GM21367 (cell line): ENCODE measurements at regions not wholly inside any gene's neighbourhood (a gene's known extent, or its start where the extent isn't known, plus 50 kb on each side); places are given as distances from the start of the nearest gene placed in this dataset.
"Not testable (repeated sequence)": the region's sequence is repeated elsewhere in the genome, so short reads cannot be mapped to it uniquely, and the experiment has no call there.

Experiments used
- ATAC-seq: cut with Tn5 transposase; IDR thresholded peaks from one replicate; pipeline ENCODE4 v1.9.1; 2021; ENCODE audit not compliant: unreplicated experiment

DNA sequence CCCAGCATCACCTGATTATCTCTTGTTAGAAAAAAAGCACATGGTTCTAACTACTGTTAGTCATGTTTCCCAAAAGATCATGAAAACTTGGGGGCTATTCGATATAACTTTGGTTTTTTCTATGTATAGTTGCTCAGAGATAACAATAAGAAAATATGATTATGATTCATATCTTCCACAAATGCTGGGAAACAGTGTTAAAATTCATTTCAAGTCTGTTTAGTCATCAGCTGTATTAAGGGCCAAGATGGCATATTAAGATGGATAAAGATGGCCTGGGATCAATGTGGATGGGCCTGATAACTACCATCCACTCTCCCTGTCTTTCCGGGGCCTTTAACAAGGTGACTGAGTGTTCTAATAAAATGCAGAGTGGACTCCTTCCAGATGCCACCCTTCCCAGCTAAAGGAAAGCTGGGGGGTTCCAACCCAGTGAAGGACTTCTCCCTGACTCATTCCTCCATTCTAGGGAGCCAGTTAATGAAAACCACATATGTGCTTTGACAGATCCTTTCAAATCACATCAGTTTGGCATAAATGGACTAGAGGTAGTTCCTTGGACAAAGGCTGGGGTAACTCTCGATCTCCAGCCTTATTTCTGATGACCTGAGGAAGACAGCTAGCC is 221.6 kb downstream of the VAPA start:
- no peak for ATAC-seq

DNA sequence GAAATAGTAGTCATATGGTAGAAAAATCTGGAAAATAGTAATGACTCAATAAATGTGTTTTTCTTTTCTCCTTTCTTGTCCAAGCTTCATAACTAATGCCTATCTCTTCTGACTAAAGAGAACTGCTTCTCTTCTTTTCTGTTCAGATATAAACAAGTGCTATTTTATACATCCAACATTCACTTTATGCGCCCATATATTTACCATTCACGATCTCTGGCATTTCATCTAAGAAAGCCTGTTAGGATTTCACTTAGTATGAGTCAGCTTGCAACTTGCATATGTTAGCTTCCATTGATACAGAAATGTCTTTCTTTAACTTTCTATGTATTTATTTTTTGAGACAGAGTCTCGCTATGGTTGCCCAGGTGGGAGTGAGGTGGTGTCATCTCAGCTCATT is 224.9 kb downstream of the VAPA start:
- no peak for ATAC-seq

DNA sequence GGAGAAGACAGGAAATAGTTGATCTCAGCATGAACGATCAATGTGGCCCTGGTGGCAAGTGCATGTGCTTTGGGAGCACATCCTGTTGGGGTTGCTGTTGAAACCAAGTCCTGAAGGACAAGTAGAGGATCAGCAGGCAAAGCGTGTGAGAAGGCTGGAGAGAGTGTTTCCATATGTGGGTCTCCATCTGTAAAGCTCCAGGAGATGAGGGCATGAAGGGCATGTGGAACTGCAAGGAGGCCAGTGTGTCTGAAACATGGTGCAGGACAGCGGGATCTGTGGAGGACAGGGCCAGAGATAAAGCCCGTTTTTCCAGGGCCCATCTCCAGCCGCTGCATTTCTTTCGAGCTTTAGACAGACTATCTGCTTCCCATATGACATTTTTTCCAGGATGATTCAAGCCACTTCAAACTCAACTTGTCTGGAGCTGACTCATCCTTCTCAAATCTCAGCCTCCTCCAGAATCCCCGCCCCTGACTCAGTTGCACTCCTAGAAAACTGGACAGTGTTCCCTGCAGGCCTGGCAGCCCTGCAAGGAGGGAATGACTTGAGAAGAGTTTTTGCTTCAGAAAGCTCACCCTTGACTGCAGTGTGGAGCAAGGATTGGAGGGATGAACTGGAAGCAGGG is 226.1 kb downstream of the VAPA start:
- no peak for ATAC-seq

DNA sequence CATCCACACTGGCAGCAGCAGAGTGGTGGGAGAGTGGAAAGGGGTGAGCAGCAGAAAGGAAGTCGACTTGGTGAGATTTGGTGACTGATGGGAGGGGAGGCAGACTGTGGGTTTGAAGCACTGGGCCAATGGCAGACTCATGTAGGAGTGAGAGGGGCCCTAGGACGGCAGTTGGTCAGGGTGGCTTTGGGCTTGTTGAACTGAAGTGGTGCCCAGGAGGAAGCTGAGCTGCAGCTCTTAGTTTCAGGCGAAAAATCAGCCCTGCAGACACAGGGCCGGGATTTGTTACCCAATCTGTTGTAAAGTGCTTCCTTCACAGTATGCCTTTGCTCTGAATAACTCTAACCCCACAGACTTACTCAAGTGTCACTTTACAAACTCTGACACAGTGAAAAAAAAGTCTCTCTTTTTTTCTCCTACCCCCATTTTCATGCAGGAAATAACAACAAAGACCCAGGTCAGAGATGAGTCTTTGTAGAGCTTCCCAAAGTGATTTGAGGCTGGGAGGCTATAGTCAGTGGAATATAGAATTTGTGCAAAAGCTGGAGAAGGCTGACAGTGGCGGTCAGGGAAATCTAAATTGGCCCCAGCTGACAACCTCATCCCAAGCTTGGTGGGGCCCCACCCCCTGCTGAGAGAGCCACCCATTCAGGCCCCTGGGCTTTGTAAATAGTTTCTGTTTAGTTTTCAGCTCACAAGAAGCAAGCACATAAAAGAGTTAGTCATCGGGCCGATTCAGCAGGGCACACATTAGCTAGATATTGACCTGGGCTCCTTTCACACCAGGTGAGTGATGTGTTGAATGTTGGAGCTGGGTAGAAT is 226.9 kb downstream of the VAPA start:
- no peak for ATAC-seq

DNA sequence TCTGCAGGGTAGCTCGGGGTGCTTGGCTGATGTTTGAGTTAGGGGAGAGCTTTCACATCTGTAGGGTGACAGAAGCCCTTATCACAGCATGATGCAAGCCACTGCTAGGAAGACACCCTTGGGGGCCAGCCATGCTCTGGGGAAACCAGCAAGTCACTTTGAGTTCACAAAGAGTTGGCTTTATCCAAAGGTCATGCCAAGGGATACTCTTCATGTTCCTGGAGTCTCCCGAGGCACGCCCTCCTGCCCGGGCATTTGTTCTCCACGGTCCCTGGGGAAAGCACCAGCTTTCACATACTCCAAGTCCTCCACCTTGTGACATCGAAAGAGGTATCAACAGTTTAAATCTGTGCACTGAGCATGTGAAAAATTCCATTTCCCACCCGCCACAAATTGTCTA is 227.7 kb downstream of the VAPA start:
- ATAC-seq, result no peak

DNA sequence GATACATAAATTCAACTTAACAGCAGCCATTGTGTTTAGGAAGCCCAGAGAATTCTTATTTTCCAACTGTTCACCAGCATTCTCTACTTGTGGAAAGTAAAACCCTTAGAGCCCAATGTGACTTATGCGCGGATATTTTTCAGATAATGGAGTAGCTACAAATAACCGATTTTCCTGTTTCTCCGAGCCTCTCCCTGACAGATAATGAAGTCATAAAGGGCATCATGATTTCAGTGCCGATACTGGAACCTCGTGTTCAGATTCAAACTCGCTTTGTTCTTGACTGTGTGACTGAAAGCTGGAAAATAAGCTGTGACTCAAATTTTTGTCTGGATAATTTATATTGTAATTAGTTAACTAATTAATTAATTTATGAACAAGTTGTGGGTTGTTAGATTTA is 228.2 kb downstream of the VAPA start:
- ATAC-seq, result no peak

DNA sequence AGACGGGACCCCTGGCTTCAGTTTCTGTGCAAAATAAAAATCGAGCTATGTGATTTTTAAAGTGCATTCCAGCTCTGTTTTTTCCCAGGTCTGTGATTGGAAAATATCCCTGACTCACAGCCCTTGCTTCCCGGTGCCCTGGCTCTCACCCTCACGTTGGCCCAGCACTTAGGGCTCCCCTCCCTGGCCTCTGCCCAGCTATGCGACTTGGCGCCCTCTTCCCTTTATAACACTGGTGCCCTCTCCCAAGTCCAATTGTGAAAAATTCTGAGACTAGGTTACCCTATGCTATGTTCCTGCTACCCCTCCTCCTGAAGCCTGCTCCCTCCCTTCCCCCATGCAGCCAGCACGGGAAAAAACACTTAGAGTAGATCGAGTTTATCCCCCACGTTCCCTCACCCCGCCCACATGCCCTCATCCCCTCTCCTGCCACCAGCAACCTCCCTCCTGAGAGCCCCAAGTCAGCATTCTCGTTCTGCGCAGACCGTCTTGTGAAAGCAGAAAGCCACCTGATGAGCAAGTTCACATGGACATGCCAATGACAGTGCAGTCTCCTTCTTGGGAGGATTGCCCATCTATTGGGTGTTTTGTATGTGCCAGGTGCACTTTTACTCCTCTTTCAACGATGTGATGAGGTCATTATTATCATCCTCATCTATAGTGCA is 228.8 kb downstream of the VAPA start:
- ATAC-seq, result no peak

DNA sequence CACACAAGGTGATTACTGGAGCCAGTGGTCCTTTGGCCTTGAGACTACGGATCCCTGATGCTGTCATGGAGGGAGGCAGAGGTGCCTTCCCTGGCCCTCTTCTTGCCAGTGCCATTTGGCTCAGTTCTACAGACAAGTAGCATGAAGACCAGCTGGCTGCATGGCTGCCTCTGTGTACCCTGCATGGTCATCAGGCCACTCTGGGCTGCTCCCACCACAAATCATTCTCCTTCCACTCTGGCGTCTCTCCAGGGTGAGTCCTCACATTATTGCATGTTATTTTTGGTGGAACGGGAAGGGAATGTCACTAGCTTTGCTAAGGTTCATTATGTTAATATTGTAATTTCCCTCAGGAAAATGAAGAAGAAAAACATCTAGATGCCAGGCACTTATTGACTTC is 229.8 kb downstream of the VAPA start:
- no peak for ATAC-seq

DNA sequence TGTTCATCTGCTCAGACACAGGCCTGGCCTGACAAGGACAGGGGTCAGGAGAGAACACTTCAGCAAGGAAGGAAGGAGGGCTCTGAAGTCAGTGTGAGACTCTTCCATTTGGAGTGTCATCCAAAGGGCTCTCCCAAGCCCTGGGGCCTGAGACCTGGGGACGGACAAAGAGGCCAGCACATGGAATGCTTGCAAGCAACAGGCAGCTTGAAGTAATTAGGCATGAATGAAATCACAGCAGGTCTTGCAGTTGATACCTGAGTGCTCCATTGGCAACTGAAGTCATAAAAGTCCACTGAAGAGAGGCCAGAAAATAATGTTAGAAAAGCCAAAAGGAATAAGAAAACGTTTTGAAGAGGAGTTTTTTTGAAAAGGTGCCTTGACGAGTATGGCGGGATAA is 231.7 kb downstream of the VAPA start:
- ATAC-seq, result no peak

DNA sequence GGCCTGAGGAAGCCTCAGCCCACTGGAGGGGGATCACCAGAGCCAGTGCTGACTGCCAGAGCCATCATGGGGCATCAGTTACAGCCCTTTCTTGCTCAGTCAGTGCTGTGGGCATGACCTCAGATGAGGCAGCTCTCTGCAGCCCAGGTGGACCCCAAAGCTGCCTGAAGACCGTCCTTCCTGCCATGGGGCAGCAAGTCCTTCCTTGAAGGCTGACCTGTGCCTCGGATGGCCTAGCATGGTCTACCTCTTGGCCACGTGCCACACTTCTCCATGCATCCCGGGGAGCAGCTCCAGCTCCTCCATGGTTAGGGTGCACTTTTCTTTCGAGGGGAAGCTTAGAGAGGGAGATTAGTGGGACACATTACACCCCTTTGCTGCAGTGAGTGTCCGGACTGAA is 233.4 kb downstream of the VAPA start:
- no peak for ATAC-seq

DNA sequence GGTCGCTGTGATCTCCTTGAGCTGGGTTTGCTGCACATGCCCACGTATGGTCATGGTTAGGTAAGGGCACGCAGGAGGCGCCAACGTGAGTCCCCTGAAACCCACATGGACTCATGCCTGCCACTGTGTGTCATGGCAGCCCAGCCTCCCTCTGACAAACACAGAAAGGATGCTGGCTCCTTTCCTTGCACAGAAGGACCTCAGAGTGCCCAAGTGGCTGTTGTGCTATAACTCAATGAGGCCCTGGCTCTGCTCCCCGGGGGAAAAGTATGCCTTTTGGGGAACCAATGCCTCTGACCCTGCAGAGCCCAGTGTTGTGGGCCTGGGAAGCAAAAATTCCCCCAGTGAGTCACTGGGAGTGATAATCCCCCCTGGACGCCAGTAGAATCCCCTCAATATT is 233.9 kb downstream of the VAPA start:
- no peak for ATAC-seq

DNA sequence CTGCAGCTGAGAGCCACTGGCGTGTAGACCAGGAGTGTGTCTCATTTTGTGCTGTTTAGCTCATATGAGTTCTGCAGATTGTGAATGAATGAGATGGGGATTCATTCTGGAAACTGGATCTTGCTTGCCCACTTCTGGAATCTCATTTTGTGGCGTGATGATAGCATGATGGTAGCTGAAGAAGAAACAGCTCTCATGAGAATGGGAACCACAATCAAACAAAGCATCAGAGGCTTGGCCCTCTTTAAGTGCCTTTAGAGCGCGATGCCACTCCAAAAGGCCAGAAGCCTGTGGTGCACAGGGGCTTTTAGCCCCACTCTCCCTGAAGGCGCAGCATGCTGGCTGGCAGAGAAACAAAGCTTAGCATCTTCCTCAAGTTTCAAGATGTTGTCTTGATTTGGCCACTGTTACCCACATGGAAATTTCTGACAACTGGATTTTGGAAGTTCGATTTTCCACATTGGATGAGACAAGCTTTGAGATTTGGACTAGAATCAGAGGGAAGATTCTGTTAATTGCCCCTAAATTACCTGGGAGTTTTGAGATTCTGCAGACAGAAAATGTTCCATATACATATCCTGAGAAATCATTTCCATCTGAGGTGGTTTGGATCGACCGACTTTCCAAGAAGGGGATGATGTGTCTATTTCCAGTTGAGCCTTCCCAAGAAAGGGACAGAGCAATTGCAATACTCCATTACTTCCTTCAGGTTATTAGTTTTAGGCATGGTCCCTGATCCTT is 234.5 kb downstream of the VAPA start:
- no peak for ATAC-seq

DNA sequence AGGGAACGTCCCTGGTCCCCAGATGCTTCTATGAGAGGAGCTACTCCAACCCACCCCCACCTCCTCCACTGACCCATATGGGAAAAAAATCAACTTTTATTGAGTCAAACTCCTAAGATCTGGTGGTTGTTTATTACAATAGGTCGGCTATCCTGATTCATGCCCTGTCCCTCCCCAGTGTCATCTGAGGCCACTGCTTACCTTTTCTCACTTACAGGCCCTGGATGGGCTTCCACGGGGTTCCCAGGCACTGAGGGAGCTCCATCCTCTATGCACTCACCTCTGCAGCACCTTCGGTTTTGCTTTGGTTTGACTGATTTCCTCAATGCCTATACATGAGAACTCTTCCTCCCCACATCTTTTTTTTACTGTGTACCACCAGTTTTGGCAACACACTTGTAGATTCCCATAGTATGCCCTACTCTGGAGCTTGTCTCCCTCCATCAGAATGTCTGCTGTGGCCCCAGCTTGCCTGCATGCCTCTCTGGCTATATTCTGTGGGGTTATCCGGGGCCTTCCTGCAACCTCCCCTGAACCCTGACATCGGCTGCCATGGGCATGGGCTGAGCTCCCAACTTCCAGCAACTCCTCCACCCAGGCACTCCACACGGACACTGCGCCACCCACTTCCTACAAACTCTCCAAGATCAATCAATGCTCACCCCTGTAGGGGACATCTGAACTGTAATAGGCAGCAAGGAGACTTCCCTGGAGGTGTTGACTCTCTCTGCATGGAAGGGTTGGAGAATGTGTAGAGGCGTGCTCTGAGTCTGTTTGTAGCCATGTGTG is 236.1 kb downstream of the VAPA start:
- no peak for ATAC-seq

DNA sequence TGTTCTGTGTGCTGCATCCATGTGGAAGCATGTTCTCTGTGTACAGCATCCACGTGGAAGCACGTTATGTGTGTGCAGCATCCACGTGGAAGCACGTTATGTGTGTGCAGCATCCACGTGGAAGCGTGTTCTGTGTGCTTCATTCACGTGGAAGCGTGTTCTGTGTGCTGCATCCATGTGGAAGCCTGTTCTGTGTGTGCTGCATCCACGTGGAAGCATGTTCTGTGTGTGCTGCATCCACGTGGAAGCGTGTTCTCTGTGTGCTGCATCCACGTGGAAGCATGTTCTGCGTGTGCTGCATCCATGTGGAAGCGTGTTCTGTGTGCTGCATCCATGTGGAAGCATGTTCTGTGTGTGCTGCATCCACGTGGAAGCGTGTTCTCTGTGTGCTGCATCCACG is 236.8 kb downstream of the VAPA start:
- ATAC-seq, result not testable (repeated sequence)

DNA sequence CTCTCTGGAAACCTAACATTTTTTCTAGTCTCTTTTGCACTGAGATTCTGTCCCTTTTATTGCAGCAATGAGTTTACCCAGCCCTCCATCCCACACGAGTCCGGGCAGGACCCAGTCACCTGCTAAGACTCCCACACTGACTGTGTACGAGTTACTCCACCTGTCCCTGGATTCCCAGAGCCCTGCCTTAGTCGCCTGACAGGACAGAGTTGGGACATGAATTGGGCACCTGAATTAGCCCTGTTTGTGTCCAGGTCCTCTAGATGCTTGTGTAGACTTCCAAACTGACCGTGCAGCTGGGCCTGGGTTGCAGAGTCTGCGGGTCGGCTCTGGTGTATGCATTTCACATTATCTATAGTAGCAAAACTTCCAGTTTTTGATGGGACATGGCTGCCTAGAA is 238.7 kb downstream of the VAPA start:
- ATAC-seq, result no peak

DNA sequence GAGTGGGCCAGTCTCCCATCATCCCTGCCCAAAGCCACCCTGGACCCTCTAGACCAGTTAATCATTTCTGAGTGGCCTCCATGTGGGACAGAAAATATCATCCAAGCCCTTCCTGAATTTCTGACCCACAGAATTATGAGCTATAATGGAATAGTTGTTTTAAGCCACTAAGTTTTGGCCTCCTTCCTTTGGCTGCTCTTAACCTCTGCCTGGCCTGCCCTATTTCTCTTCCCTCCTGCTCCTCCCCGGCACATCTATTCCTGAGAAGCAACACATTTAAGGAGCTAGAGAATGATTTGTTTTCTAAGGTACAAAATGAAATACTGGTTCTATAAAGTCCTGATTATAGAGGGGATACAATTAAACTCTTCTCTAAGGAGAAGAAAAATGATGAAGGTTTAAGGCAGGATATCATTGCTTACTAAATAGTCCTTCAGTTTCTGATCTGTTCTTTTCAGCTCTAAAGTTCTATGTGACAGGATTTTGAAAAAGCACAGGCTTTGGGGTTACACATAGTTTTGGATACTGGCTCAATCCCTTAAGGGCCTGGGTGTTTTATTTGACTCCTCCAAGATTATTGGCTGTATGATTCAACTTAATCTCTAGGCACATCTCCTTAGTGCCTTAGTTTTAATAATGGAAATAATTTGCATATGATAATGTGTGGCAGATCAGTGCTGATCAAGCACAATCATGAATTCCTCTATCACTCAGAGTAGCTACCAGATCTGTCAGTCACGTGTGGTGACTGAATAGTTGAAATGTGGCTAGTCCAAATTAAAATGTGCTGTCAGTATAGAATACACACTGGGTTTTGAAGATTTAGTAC is 240.3 kb downstream of the VAPA start:
- no peak for ATAC-seq

DNA sequence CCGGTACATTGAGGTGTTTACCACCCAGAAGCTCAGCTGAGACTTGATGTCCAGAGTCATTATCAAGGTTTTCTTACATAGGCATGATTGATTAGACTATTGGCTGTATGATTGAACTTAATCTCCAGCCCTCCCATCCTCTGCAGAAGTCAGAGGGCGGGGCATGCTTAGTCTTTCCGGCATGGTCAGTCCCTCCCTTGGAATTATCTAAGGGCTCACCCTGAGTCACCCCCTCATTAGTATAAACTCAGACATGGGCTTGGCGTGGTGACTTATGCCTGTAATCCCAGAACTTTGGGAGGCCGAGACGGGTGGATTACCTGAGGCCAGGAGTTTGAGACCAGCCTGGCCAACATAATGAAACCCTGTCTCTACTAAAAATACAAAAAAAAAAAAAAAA is 243.9 kb downstream of the VAPA start:
- ATAC-seq, result no peak

DNA sequence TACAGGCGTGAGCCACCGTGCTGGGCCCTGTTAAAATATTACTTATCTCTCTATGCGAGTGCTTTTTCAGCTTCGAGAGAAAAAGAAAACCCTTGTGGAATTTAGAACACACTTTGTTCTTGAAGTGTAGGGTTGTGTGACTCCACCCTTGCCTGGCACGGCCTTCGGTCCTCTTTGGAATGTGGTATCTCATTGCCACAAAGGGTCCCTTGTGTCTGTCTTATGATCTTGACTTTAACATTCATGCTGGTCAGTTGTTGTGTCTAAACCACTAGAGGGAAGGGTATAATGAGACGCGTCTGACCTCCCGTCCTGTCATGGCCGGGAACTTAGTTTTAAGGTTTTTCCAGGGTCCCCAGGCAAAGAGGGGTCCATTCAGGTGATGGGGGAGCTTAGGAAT is 246.4 kb downstream of the VAPA start:
- no peak for ATAC-seq

DNA sequence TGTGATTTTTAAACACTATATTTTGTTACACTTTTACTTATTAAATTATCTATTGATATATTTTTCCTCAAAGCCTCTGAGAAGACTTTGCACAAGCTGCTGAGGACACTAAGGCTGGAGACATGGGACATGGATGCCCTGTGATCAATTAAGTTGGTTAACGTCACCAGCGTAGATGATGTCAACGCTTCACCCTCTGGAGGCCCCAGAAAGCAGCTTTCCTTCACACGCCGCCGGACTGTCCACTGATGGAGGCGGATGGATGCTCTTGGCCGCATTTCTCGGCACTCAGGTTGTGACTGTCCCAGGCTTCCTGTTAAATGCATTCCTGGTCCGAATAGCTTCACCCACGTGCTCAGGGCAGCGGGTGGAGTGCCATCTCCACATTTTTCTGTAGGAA is 247.5 kb downstream of the VAPA start:
- no peak for ATAC-seq

DNA sequence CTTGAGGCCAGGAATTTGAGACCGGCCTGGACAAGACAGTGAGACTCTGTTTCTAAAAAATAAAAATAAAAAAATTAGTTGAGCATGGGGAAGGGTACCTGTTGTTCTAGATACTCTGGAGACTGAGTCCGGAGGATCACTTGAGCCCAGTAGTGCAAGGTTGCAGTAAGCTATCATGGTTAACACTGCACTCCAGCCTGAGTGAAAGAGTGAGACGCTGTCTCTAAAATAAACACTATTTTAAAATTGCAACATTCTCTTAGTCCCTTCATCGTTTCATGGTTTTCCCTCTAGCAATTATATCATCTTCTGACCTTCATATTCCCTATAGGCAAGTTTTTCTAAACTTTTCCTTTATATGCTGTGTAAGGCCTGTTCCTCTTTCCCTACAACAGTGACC is 248.5 kb downstream of the VAPA start:
- ATAC-seq, result no peak
